ENCODE measurements at regions not wholly inside any gene's neighbourhood (a gene's known extent, or its start where the extent isn't known, plus 50 kb on each side); places are given as distances from the start of the nearest gene placed in this dataset.

DNA sequence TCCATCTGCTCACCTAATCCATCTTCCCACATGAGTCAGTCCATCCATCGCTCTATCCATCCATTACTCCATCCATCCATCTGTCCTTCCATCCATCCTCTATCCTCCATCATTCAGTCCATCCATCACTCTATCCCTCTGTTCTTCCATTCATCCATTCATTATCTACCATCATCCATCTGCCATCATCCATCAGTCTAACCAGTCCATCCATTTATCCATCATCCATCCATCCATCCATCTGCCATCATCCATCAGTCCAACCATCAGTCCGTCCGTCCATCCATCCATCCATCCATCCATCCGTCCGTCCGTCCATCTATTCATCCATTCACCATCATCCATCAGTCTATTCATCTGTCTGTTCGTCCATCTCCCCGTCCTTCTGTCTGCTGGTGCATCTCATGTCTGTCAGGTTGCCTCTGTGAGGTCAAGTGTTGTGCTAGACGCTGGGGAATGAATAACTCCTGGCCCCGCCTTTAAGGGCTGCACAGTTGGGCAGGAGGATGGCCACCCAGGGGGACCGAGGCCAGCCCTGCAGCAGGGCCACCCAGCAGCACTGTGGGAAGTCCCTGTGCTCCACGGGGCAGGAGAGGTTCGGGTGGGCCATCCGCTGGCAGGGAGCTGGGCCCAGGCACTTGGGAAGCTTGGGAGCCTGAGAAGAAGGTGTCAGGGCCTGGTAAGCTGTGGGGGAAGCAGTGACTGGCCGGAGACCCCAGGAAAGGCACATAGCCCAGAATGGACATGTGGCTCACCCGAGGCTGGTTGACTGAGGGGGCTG is 137.1 kb downstream of the CTTN start:
- DNase-seq (ENCODE audit: low spot score), result no peak

- no peak for DNase-seq (ENCODE audit: low spot score)
Measured at GRCh38 chr11:70536051-70536877, 137.9 kb downstream of the CTTN start.

DNA sequence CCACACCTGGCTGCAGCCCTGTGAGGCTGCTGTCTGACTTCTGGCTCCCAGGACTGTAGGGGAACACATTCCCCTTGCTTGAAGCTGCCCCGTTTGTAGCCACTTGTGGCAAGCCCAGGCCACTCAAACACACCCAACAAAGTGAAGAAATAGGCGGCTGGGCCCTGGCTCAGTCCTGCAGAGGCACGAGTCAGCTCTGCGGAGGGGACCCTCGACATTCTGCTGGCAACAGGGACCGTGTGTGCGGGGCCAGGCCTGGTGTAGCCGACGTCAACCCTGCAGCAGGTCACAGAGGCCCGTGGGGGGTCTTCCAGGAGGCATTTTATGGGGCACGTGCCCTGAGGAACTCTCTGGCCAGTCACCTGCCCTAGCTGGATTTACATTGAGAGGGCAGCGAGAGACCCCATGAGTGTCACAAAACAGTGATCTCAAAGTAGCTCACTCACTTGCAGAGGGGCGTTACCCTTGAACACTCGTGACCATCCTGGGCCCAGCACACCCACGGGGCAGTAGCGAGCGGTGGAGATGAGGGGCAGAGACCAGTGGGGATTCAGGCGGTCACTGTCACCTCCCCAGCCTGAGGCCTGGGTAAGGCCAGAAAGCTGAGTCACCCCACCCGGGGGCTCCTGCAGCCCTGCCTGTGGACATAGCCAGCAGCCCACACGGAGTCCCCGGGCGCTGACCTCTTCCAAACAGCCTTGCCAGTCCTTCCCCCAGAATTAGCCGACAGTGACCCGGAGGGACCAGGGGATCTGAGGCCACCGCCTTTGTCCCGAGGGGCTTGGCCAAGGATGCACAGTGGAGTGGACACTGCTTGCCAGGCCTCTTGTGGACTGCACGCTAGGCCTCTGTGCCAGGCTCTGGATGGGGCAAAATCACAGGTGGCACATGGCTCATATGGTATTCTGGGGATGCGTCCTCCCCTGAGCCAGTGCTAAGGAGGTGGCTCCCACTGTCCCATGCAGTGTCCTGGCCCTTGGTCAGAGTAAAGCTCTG is 139.5 kb downstream of the CTTN start:
- no peak for DNase-seq (ENCODE audit: low spot score)

DNA sequence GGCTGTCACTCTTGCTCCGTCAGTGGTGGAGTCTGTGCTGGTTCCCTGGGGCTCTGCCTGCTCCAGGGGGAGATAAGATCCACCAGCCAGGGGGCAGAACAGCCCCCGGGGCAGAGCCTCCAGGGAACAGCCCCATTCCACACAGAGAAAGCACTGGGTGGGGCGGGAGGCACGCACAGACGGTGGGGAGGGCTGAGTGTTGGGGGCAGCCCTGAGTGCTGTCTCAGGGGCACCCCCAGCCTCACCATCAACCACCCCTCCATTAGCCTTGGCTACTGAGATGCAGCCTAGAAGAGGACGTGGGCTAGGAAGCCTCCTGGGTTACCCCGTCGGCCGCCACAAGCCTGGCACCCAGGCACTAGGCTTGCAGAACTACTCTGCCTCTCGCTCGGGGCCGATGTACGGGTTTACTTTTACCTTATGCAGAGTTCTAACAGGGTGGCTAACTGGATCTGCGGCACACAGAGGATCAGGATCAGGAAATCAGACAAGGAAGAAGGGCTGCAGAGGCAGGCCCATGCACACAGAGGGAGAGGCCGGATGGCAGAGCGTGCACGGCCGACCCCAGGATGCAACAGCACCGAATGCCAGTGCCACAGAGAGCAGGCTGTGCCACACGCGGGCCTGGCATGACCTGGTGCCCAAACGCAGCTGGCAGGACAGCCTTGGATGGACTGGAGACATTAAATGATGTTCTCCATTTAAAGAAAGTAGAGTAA is 140.5 kb downstream of the CTTN start:
- no peak for DNase-seq (ENCODE audit: low spot score)

DNA sequence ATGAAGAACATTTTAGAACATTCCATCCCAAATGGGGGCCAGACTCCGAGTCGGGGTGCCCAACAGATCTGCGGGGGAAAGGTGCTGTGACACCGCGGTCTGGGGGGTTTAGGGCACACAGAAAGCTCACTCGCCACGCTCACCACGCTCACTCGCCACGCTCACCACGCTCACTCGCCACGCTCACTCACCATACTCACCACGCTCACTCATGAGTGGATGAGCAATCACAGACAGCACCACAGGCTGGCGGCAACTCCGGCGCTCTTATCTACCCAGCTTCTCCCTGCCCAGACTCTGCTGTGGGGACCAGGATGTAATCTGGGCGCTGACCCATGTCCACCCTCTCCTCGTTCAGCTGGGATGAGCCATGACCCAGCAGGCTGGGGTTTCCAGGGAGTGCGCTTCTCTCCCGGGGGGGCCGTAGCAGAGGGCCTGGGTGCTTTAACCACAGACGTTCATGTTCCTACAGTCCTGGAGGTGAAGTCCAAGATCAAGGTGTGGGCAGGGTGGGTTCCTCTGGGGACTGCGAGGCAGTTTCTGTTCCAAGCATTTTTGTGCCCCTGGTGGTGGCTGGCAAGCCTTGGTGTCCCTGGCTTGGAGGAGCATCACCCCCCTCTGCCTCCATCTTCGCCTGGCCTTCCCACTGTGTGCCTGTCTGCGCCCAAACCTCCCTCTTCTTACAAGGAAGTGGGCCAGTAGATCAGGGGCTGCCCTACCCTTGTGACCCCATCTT is 141.2 kb downstream of the CTTN start:
- DNase-seq (ENCODE audit: low spot score), result no peak

DNA sequence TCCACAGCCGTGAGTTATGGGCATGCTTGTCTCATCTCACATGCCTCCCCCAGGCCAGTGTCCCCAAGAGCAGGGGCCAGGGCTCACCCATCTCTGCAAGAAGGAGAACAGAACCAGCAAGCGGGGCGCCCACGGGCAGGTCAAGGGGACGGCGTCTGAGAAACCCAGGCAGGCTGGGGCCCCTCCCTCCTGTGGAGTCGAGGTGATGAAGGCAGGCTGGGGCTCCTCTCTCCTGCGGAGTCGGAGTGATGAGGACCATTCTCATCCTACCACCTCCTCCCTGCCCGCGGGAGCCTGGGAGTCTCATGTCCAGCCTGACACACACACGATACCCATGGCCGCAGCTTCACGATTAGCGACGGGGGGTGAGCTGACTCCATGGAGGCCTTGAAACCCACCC is 141.9 kb downstream of the CTTN start:
- DNase-seq (ENCODE audit: low spot score), result no peak

GRCh38 chr11:70541176-70541575 is 142.8 kb downstream of the CTTN start:
- DNase-seq (ENCODE audit: low spot score), result no peak

- DNase-seq (ENCODE audit: low spot score), result no peak
Measured at GRCh38 chr11:70541699-70542098, 143.4 kb downstream of the CTTN start.

- DNase-seq (ENCODE audit: low spot score), result no peak
Measured at GRCh38 chr11:70542406-70542805, 144.1 kb downstream of the CTTN start.

DNA sequence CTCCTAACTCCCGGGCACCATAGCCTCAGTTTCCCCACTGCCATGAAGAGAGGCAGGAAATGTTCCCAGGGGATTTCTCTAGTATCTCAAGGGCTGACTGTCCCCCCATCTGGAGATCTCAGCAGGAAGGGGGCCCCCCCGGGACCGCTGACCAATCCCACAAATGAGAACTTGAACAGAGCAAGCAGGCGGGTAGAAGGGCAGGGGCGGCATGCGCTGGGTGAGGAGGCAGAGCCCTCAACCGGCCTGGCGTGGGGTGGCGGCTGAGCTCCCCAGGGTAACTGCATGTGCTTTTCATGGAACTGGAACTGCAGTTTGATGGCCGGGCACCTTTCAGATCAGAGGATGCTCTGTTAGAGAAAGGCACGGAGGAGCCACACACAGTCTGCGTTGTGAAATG is 144.5 kb downstream of the CTTN start:
- DNase-seq (ENCODE audit: low spot score), result no peak

- no peak for DNase-seq (ENCODE audit: low spot score)
Measured at GRCh38 chr11:70543611-70544010, 145.3 kb downstream of the CTTN start.

DNA sequence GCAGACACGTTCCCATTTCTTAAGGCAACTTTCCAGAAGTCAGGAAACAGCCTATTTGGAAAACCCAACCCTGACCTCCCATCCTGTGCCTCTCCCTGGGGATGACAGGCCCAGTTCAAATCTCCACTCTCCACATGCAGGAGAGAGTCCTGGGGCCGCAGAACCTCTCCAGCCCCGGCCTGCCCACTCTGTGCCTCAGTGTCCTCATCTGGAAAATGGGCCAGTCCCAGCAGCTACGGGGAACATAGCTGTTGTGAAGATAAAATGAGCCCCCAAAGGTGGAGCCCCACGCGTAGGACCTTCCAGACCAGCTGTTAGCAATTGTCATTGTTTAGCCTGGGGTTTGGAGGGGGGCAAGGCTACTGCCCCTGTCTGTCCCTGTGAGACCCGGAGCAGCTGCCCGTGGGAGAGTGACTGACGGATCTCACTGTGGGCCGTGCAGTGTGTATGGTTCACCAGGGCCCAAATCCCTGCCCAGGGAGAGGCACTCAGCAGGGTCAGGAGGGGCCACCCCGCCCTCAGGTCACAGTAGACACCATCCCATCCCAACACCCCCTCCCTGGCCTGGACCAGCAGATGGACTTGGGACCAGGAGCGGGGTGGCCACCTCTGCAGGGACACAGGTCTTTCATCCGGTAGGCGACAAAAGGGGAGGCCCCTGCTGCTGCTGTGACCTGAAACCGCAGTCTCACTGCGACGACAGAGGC is 145.9 kb downstream of the CTTN start:
- no peak for DNase-seq (ENCODE audit: low spot score)

DNA sequence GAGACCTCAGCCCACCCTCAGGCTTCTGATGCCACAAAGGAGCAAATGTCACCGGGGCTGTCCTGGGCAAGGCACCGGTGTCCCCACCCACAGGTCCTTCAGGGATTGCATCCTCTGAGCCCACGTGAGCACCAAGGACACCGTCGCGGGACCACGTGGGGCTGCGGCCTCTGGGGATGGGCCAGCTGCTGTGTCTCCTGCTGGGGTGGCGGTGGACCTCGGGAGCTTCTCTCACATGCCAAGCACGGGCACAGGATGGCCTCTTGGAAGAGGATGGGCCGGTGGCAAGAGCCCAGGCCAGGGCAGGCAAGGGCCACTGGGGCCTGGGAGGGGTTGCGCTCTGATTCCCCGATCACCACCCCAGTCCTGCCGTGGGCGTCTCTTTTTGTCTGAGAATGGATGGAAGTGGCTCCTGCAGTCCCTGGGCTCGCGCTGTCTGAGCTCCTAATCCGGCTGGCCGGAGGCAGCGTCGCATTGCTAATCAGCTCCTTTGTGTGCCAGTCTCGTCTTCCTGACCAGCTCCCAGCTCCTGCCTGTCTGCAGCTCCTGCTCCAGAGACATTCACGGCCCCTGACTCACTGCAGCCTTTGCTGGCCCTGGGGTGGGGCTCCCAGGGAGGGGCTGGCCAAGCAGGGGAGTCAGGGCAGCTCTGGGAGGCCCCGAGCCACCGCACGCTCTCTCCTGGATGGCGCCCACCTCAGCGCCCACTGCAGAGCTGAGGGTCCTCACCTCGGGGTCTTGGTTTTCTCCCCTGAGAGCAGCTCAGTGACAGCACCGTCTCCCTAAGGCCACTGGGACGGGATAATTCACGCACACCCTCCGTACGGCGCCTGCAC is 146.7 kb downstream of the CTTN start:
- DNase-seq (ENCODE audit: low spot score), result no peak

DNA sequence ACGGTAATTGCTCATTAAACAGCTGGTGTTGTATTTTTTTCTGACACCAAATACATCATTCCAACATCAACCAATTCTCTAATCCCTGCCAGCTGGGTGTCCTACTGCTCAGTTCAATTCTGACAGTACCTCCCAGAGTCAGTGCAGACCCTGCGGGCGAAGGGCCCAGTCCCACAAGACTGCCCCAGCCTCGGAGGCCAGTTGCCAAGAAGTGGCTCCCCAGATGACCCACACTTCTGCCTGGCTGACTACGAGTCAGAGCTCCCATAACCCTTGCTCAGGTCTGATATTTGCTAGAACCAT is 147.2 kb downstream of the CTTN start:
- no peak for DNase-seq (ENCODE audit: low spot score)

DNA sequence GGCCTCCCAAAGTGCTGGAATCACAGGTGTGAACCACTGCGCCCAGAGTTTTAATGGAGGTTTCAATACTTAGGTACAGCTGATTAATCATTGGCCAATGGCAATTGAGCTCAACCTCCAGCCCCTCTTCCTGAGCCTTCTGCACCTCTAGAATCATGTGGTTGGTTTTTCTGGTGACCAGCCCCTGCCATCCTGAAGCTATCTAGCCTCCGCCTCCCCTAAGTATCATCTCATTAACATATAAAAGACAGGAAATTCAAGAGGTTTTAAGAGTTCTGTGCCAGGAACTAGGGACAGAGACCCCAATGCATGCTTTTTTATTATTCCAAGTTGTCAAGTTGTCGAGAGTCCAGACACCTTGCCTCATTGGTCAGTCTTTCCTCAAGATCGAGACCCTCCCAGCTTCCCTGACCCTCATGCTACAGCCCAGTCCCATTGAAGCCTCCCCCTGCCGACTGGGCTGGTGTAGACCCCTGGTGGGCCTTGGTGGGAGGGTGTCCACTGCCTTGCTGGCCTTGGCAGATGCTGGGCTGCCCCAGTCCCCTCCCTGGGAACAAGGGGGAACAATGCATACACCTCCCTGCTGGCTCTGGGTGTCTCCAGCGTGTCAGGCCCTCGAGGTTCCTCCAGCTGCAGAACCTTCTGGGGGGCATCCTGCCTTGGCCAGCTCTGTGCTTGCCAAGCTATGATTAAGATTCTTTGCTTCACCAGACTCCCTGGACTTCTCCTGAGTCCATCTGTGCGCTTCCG is 148.0 kb downstream of the CTTN start:
- DNase-seq (ENCODE audit: low spot score), result no peak

GRCh38 chr11:70547386-70547785 is 149.1 kb downstream of the CTTN start:
- no peak for DNase-seq (ENCODE audit: low spot score)

DNA sequence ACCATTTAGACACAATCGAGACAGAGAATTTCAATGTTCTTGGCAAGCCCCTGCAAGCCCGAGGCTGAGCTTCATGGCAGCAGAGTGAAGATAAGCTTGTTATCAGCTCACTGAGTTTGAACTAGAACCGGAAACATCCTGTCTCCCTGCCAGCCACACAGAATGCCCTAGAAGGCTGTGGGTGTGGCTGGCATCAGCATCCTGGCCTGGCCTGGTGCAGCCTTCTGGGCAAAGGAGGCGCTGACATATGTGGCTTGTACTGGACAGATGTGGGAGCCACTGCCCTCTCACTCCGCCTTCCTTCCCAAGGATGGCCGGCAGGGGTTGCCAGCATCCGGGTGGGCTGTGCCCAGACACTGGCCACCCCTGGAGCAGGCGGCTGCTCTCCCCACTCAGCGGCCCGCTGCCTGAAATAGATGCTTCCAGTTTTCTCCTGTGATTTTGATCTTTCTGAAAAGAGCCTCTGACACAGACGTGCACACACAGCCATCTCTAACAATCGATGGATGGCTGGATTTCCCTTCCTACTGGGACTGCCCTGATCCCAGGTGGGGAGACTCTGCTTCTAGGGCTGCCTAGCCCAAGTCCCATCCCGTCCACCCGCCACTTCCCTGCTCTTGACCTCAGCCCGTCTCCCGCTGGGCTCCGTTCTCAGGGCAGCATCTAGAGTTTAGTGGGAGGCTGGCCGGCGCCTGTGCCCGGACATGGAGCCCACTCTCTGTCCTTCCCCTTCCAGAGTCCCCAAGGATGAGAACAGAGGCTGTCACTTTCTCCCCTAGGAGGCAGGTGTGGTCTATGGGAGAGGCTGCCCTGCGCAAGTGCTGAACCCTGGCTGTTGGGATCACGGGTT is 149.7 kb downstream of the CTTN start:
- no peak for DNase-seq (ENCODE audit: low spot score)

GRCh38 chr11:70548976-70549375 is 150.6 kb downstream of the CTTN start:
- no peak for DNase-seq (ENCODE audit: low spot score)

Measured in CD4-positive, alpha-beta T cell treated with Interleukin-6 at 100 ng/mL for 8 hours (primary cell).